Spleen (tissue), 7 donors: ENCODE measurements at regions not wholly inside any gene's neighbourhood (a gene's known extent, or its start where the extent isn't known, plus 50 kb on each side); places are given as distances from the start of the nearest gene placed in this dataset.

ENCODE experiments used
- POLR2AphosphoS5 ChIP-seq, 3 donors: sonication (generic); formaldehyde crosslinking; IDR thresholded peaks; one replicate each; pipeline ENCODE4 v1.5.1; 2017; ENCODE audit warnings: antibody characterized with exemption in 3 of 3
- TF ChIP-seq, protein P1 (sequence below), 11 experiments: fragments of 200-600 bp in 7 of 11; fragments of 450-650 bp in 4 of 11; sonication (generic) in 4 of 11; IDR thresholded peaks in 8 of 11; conservative IDR thresholded peaks in 3 of 11; 1 replicate in 7 of 11; 2 replicates in 4 of 11; pipeline versions ENCODE4 v1.4.0 to v1.8.0; 2016 to 2021; ENCODE audit warnings: antibody characterized with exemption in 11 of 11, inconsistent platforms in 4 of 11, mild to moderate bottlenecking in 1 of 11
- donor health status: DM: no; HTN: no; CAD: no; lungs with moderate emphysema.
- donor health status: DM: no; HTN: no; CAD: no.
- donor health status: DM: no; HTN: no; CAD: no.

GRCh38 chr18:75524181-75524580, 96.7 kb upstream of the SMIM21 start:
- TF ChIP-seq, protein P1, sequence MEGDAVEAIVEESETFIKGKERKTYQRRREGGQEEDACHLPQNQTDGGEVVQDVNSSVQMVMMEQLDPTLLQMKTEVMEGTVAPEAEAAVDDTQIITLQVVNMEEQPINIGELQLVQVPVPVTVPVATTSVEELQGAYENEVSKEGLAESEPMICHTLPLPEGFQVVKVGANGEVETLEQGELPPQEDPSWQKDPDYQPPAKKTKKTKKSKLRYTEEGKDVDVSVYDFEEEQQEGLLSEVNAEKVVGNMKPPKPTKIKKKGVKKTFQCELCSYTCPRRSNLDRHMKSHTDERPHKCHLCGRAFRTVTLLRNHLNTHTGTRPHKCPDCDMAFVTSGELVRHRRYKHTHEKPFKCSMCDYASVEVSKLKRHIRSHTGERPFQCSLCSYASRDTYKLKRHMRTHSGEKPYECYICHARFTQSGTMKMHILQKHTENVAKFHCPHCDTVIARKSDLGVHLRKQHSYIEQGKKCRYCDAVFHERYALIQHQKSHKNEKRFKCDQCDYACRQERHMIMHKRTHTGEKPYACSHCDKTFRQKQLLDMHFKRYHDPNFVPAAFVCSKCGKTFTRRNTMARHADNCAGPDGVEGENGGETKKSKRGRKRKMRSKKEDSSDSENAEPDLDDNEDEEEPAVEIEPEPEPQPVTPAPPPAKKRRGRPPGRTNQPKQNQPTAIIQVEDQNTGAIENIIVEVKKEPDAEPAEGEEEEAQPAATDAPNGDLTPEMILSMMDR (IDR thresholded peaks at IDR 0.05 in 8 of 11, conservative IDR thresholded peaks at IDR 0.05 in 3 of 11), result no peak
- no peak for TF ChIP-seq POLR2AphosphoS5 (IDR thresholded peaks at IDR 0.05)
